Activated CD8-positive, alpha-beta memory T cell treated with anti-CD3 and anti-CD28 coated beads for 48 hours (primary cell): ENCODE measurements at regions not wholly inside any gene's neighbourhood (a gene's known extent, or its start where the extent isn't known, plus 50 kb on each side); places are given as distances from the start of the nearest gene placed in this dataset.

Experiments
- DNase-seq, 3 experiments: peaks; one replicate each; pipeline ENCODE4 v3.0.0-alpha.2; 2020; ENCODE audit warnings: low read depth in 2 of 3, low spot score in 2 of 3

GRCh38 chr20:17819395-17820093 lies 119.8 kb downstream of the BANF2 start:
- DNase-seq: no peak

- DNase-seq: no peak
Measured at GRCh38 chr20:17818187-17818586, 118.4 kb downstream of the BANF2 start.

- DNase-seq: no peak
Measured at GRCh38 chr20:17816804-17817587, 117.2 kb downstream of the BANF2 start.

- no peak for DNase-seq
Measured at GRCh38 chr20:17811628-17811965, 111.8 kb downstream of the BANF2 start.

GRCh38 chr20:17810847-17811627 lies 111.3 kb downstream of the BANF2 start:
- no peak for DNase-seq

- no peak for DNase-seq
Measured at GRCh38 chr20:17810062-17810631, 110.4 kb downstream of the BANF2 start.

GRCh38 chr20:17809362-17810061 lies 109.7 kb downstream of the BANF2 start:
- no peak for DNase-seq

- no peak for DNase-seq
Measured at GRCh38 chr20:17808782-17809181, 109.0 kb downstream of the BANF2 start.

GRCh38 chr20:17808357-17808756 lies 108.6 kb downstream of the BANF2 start:
- DNase-seq: no peak

- DNase-seq: no peak
Measured at GRCh38 chr20:17807651-17808050, 107.9 kb downstream of the BANF2 start.

- no peak for DNase-seq
Measured at GRCh38 chr20:17806739-17807441, 107.1 kb downstream of the BANF2 start.

- DNase-seq: no peak
Measured at GRCh38 chr20:17806107-17806506, 106.3 kb downstream of the BANF2 start.

- DNase-seq: no peak
Measured at GRCh38 chr20:17803765-17804164, 104.0 kb downstream of the BANF2 start.

- DNase-seq: no peak
Measured at GRCh38 chr20:17799575-17800227, 99.9 kb downstream of the BANF2 start.

GRCh38 chr20:17798601-17799000 lies 98.8 kb downstream of the BANF2 start:
- DNase-seq: no peak

- no peak for DNase-seq
Measured at GRCh38 chr20:17797579-17797978, 97.8 kb downstream of the BANF2 start.

- no peak for DNase-seq
Measured at GRCh38 chr20:17797161-17797560, 97.4 kb downstream of the BANF2 start.

GRCh38 chr20:17796091-17796563 lies 96.4 kb downstream of the BANF2 start:
- no peak for DNase-seq

- no peak for DNase-seq
Measured at GRCh38 chr20:17795501-17796071, 95.8 kb downstream of the BANF2 start.
